ENCODE measurements at regions not wholly inside any gene's neighbourhood (a gene's known extent, or its start where the extent isn't known, plus 50 kb on each side); places are given as distances from the start of the nearest gene placed in this dataset.

DNA sequence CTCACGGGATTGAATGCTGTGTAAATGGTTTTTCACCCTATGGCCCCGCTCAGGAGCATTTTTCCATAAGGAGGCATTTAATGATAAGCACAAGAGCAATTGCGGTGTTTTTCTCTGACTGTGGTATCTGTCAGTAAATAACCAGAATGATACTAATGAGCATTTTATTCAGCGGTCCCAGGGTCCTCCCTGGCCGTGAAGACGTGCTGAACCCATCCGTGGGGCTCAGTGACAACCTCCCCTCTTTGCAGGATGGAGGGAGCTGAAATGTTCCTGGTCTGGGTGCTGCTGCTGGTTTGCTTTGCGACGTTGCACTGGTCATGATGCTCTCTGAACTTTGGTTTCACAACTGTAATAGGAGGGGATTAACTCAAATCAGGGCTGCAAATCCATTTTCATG lies 625.6 kb downstream of the AACS start:
- intact Hi-C loops (cut with DNase I) = no loop called here
- no peak for TF ChIP-seq POLR2A (IDR thresholded peaks at IDR 0.05)
- TF ChIP-seq, protein P1, sequence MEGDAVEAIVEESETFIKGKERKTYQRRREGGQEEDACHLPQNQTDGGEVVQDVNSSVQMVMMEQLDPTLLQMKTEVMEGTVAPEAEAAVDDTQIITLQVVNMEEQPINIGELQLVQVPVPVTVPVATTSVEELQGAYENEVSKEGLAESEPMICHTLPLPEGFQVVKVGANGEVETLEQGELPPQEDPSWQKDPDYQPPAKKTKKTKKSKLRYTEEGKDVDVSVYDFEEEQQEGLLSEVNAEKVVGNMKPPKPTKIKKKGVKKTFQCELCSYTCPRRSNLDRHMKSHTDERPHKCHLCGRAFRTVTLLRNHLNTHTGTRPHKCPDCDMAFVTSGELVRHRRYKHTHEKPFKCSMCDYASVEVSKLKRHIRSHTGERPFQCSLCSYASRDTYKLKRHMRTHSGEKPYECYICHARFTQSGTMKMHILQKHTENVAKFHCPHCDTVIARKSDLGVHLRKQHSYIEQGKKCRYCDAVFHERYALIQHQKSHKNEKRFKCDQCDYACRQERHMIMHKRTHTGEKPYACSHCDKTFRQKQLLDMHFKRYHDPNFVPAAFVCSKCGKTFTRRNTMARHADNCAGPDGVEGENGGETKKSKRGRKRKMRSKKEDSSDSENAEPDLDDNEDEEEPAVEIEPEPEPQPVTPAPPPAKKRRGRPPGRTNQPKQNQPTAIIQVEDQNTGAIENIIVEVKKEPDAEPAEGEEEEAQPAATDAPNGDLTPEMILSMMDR (IDR thresholded peaks at IDR 0.05) = no peak
- no peaks in the 10 kb centered on the region for H3K36me3 ChIP-seq
- ATAC-seq (no peak), DNase-seq (no peak)
- no peak overlapping the region for H3K27ac ChIP-seq
- H3K4me3 ChIP-seq = no peak overlapping the region
- WGBS, 4 donors = 73 to 80% (median 76%) methylated on average over 9 of the region's 9 CpGs
- no peaks in the 10 kb centered on the region for H3K4me1 ChIP-seq
- no peaks in the 10 kb centered on the region for H3K9me3 ChIP-seq
- H3K27me3 ChIP-seq = peaks cover 0 to 6% (median 3%) of the 10 kb centered on the region in 9 donors

- no peaks in the 10 kb centered on the region for H3K9me3 ChIP-seq
- H3K27ac ChIP-seq = no peak overlapping the region
- TF ChIP-seq, protein P1 (IDR thresholded peaks at IDR 0.05) = no peak
- TF ChIP-seq POLR2A (IDR thresholded peaks at IDR 0.05) = no peak
- no peaks in the 10 kb centered on the region for H3K36me3 ChIP-seq
- intact Hi-C loops (cut with DNase I) = no loop called here
- no peak for DNase-seq
- no peak for ATAC-seq
- H3K4me1 ChIP-seq = no peaks in the 10 kb centered on the region
- WGBS, 4 donors = 37 to 50% (median 44%) methylated on average over 2 of the region's 2 CpGs
- no peak overlapping the region for H3K4me3 ChIP-seq
- no peaks in the 10 kb centered on the region for H3K27me3 ChIP-seq
Observed at GRCh38 chr12:125696054-125696453, 630.8 kb downstream of the AACS start.

DNA sequence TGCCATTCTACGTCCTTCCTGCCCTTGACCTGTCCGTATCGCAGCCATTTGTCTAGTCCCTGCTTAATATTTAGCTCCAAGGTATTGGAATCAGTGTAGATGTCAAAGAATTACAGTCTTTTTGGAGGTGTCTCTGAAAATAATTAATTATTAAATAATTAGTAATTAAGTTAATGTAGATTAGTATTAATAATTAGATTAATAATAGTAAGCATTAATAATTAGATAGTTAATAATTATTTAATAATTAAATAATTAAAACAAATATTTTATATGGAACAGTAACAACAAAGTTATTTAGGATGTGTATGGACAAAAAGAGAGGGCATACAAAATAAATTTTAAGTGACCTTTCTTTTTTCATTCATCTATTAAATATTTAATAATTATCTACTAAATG lies 639.6 kb downstream of the AACS start:
- DNase-seq (no peak), ATAC-seq (no peak)
- Histone ChIP-seq H3K4me3 (no peak overlapping the region), H3K36me3 (no peaks in the 10 kb centered on the region), H3K9me3 (peaks cover 0 to 7% (median 0%) of the 10 kb centered on the region in 12 donors), H3K4me1 (no peaks in the 10 kb centered on the region), H3K27me3 (no peaks in the 10 kb centered on the region), H3K27ac (no peak overlapping the region)
- 83 to 88% (median 87%) methylated on average over 3 of the region's 3 CpGs for WGBS, 4 donors
- intact Hi-C loops (cut with DNase I) = no loop called here
- TF ChIP-seq POLR2A (IDR thresholded peaks at IDR 0.05) = no peak

DNA sequence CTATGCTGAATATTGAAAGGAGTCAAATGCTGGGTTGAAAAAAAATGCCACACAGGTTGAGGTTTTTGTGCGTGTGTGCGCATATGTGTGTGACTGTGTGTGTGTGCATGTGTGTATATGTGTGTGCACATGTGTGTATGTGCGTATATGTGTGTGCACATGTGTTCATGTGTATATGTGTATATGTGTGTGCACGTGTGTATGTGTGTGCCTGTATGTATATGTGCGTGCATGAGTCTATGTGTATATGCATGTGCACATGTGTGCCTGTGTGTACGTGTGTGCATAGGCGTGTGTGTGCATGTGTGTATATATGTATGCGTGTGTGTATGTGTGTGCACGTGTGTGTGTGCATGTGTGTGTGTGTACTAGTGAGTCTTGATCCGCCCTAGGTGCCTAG lies 655.7 kb downstream of the AACS start:
- intact Hi-C loops (cut with DNase I) = no loop called here

GRCh38 chr12:125734137-125734536 lies 668.9 kb downstream of the AACS start:
- Histone ChIP-seq H3K4me3 (no peak overlapping the region), H3K4me1 (no peaks in the 10 kb centered on the region), H3K9me3 (peaks cover 0 to 32% (median 3%) of the 10 kb centered on the region in 12 donors), H3K27me3 (no peaks in the 10 kb centered on the region), H3K36me3 (no peaks in the 10 kb centered on the region), H3K27ac (no peak overlapping the region)
- 38 to 54% (median 44%) methylated on average over 1 of the region's 1 CpG for WGBS, 4 donors
- no peak for DNase-seq
- intact Hi-C loops (cut with DNase I) = no loop called here
- ATAC-seq = no peak
- TF ChIP-seq, protein P1 (IDR thresholded peaks at IDR 0.05) = no peak
- no peak for TF ChIP-seq POLR2A (IDR thresholded peaks at IDR 0.05)

More for the DNA sequence above, 655.7 kb downstream of the AACS start:
- Histone ChIP-seq H3K36me3 (no peaks in the 10 kb centered on the region), H3K27ac (no peak overlapping the region), H3K9me3 (peaks cover 0 to 25% (median 15%) of the 10 kb centered on the region in 12 donors), H3K4me3 (no peak overlapping the region), H3K27me3 (no peaks in the 10 kb centered on the region), H3K4me1 (no peaks in the 10 kb centered on the region)
- TF ChIP-seq, protein P1 (IDR thresholded peaks at IDR 0.05) = no peak
- TF ChIP-seq POLR2A (IDR thresholded peaks at IDR 0.05) = no peak
- DNase-seq = no peak
- WGBS, 4 donors = 77 to 84% (median 82%) methylated on average over 10 of the region's 10 CpGs
- ATAC-seq = no peak

Data from heart left ventricle (tissue), 16 donors.